GM12874 (cell line): ENCODE measurements at regions not wholly inside any gene's neighbourhood (a gene's known extent, or its start where the extent isn't known, plus 50 kb on each side); places are given as distances from the start of the nearest gene placed in this dataset.

ENCODE experiments used
- TF ChIP-seq, protein P1 (sequence below): IDR thresholded peaks from 2 replicates; pipeline ENCODE4 v1.5.1; 2011; ENCODE audit warnings: low read depth, mild to moderate bottlenecking, control low read depth, low read length, moderate library complexity; ENCODE audit not compliant: insufficient read depth

DNA sequence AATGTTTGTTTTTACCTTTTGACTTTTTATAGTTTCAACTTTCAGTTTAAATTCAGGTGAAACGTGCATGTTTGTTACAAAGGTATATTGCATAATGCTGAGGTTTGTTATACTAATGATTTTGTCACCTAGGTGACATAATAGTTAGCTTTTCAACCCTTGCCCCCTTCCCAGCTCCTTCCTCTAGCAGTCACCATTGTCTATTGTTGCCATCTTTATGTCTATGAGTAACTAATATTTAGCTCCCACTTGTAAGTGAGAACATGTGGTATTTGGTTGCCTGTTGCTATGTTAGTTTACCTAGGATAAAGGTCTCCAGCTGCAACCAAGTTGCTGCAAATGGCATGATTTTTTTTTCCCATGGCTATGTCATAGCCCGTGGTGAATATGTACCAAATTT lies 322.3 kb upstream of the SETBP1 start:
- TF ChIP-seq, protein P1, sequence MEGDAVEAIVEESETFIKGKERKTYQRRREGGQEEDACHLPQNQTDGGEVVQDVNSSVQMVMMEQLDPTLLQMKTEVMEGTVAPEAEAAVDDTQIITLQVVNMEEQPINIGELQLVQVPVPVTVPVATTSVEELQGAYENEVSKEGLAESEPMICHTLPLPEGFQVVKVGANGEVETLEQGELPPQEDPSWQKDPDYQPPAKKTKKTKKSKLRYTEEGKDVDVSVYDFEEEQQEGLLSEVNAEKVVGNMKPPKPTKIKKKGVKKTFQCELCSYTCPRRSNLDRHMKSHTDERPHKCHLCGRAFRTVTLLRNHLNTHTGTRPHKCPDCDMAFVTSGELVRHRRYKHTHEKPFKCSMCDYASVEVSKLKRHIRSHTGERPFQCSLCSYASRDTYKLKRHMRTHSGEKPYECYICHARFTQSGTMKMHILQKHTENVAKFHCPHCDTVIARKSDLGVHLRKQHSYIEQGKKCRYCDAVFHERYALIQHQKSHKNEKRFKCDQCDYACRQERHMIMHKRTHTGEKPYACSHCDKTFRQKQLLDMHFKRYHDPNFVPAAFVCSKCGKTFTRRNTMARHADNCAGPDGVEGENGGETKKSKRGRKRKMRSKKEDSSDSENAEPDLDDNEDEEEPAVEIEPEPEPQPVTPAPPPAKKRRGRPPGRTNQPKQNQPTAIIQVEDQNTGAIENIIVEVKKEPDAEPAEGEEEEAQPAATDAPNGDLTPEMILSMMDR = no peak

DNA sequence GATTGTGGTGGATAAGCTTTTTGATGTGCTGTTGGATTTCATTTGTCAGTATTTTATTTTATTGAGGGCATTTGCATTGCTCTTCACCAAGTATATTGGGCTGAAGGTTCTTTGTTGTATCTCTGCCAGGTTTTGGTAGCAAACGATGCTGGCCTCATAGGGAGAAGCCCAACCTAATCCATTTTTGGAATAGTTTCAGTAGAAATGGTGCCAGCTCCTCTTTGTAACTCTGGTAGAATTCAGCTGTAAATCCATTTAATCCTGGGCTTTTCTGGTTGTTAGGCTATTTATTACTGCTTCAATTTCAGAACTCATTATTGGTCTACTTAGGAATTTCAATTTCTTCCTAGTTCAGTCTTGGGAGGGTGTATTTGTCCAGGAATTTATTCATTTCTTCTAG lies 309.8 kb upstream of the SETBP1 start:
- TF ChIP-seq, protein P1 = no peak

DNA sequence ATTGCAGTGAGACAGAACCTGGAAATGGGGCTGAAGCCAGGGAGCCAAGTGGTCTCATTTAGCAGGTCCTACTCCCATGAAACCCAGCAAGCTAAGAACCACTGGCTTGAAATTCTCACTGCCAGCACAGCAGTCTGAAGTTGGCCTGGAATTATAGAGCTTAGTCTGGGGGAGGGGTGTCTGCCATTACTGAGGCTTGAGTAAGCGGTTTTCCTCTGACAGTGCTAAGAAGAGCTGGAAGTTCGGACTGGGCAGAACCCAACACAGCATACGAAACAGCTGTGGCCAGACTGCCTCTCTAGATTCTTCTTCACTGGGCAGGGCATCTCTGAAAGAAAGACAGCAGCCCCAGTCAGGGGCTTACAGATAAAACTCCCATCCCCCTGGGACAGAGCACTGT lies 305.7 kb upstream of the SETBP1 start:
- TF ChIP-seq, protein P1 = no peak

DNA sequence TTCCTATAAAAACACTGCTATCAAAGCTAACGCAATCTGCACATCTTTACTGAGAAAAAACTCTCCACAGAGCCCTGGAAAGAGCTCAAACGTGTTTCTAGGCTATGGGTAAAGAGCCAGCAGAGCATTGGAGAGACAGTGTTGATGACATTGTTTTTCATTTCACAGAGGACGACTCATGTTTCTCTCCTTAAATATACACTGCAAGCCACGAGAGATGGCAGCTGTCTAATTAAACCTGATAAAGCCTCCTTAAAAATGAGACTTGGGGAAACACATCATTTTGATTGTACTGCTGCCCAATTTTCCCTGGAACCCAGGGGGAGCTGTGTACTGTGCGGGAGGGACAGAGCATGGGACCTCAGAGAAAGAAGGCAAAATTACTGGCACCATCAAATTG lies 294.3 kb upstream of the SETBP1 start:
- TF ChIP-seq, protein P1 = no peak

DNA sequence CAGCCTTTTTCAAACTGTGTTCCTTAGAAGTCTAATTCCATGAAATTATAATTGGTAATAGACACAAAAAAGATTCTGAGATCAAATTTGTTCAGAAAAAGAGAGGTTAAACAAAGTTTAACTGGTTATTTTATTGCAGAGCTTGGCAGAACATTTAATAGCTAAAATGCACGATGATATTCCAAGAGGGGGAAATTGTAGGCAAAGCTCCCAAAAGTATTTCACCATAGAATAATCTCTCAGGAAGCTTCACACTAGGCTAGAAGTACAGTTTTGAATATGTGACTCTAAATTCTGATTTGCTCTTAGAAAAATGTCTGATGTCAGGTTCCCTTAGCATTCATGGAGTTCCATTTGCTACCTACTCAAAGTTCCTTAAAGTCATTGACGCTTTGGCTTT lies 292.4 kb upstream of the SETBP1 start:
- TF ChIP-seq, protein P1 = no peak

DNA sequence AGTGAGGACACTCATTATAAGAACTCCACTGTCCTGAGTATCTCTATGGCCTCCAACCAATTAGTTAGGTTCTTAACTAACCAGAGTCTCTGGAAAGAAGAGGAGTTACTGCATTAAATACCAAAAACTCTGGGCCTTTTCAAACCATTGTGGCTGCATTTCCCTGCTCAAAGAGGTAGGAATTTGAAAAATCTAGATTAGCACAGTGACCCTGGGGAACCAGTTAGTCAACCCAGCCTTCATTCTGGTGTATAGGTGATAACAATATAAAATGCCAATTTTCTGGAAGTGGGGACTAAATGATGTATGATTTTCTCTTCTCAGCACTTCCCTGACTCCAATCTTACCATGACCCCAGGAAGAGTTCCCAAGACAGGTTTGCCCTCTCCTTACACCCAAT lies 287.8 kb upstream of the SETBP1 start:
- TF ChIP-seq, protein P1 = no peak

DNA sequence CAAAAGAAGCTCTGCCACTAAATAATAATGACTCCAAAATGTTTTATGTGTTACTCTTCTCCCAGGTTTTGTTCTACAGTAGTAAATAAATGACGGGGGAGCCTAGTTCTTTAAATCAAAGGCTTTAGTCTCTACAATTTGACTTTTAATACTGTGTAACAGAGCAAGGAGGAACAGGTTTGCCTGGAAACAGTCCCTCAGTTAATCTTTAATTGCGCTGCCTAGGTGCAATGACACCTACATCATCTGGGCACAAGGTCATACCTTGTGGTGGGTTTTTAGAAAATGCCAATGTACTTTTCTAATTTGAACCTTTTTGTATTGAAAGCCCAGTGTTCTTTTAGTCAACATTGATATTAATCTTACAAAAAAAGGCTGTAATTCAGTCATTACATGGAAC lies 287.3 kb upstream of the SETBP1 start:
- TF ChIP-seq, protein P1 = no peak

DNA sequence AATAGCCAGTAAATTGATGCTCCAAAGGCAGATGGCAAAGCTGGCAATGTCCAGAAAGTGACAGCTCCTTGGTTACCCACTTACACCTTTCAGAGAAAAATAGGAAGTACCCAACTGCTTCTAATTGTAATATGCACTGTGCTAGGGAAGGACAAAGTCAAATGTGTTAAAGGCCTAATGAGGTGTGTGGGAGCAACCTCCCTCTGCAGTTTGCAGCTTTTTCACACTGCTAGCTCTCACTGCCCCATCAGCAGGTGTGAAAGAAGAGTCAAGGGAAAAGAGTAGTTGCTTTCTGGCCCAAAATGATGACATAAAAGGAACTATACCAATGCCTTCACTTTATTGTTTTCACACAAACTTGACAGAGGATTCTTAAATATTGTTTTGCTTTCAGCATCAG lies 284.1 kb upstream of the SETBP1 start:
- TF ChIP-seq, protein P1 = no peak
